ENCODE measurements at regions not wholly inside any gene's neighbourhood (a gene's known extent, or its start where the extent isn't known, plus 50 kb on each side); places are given as distances from the start of the nearest gene placed in this dataset.
A peak's percentile ranks its signal among the peaks of the same experiment; 100 is the strongest.

DNA sequence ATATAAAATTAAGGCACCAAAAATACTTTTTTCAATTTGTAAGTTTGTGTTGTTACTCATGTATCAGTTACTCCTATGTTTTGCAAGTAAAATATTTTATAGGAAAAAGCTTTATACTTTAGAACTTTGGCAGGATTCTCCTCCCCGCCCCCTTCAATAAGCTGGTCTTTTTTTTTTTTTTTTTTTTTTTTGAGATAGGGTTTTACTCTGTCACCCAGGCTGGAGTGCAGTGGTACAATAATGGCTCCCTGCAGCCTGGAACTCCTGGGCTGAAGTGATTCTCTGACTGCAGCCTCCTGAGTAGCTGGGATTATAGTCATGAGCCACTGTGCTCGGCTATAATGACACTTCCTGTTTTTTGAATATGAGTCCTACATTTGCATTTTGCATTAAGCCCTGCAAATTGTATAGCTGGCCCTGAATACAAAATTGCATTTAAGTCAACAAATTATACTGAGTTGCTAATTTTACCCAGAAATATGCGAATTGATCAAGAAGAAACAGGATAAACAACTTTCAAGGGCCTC lies 192.9 kb downstream of the PIK3R1 start:
- DNase-seq = no peak

- DNase-seq = no peak
Observed at GRCh38 chr5:68409259-68409658, 193.7 kb downstream of the PIK3R1 start.

DNA sequence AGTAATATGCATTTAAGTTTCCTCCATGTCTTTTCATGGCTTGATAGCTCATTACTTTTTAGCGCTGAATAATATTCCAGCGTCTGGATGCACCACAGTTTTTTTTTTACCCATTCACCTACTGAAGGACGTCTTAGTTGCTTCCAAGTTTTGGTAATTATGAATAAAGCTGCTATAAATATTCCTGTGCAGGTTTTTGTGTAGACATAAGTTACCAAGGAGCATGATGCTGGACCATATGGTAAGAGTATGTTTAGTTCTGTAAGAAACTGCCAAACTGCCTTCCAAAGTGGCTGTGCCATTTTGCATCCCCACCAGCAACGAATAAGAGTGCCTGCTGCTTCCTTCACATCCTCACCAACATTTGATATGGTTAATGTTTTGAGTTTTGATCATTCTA lies 195.6 kb downstream of the PIK3R1 start:
- no peak for DNase-seq

DNA sequence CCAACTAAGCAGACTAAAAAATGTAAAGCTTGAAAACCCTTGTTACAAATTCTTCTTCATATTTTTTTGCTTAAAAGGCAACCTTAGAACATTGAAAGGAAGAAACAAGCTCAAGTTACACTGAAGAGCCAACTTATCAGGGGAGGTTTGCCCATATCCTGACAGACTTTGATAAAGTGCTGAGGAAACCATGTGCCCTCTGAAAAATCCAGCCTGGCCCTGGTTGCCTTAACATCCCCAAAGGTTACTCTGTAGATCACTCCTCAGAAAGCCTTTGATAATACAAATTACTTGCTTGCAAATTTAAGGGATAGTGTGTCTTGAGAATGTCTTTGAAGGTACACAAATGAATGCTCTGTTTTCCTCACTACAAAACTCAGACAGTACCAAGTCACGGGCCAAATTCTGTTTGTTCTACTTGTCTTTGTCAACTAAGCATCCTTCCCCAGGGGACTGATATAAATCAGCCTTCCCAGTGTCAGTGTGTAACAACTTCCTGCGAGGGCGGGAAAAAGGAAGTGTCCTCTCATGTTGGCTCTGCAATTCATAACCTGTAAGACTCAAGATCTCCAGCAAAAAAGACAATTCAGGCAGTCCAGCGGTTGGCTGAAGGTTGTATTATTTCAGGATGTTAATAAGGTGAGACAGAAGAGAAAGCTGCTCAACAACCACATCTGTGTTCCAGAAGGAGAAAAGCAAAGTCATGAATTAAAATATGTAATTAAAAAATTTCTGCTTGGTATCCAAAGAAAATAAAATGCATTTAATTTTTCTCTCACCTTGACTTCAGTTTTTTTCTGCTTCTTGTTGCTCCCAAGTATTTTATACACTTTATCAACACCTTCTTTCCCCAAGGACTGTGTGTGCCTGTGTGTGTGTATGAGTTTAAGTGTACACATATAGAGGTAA lies 199.9 kb downstream of the PIK3R1 start:
- DNase-seq = no peak

DNA sequence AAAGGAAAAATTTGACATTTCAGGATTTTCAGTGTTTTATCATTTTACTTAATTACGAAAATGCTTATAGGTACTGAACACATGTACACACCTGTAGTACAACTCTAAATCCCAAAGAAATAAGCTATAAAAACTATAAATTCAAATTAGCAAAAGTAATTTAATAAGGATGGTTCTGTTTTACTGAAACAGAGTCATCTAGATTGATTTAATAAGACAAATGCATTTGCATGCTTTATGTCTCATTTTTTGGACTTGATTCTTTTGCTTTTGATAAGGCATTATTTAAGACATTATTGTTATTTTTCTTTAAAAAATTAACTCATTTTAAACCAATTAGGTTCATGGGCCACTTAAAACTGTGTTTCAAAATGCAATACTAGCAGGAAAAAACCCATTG lies 201.2 kb downstream of the PIK3R1 start:
- DNase-seq = no peak

GRCh38 chr5:68418201-68418600 lies 202.6 kb downstream of the PIK3R1 start:
- DNase-seq = no peak

- no peak for DNase-seq
Observed at GRCh38 chr5:68418680-68419079, 203.1 kb downstream of the PIK3R1 start.

GRCh38 chr5:68419081-68419636 lies 203.6 kb downstream of the PIK3R1 start:
- DNase-seq = no peak

- no peak for DNase-seq
Observed at GRCh38 chr5:68419637-68420452, 204.3 kb downstream of the PIK3R1 start.

GRCh38 chr5:68420476-68421344 lies 205.2 kb downstream of the PIK3R1 start:
- DNase-seq = no peak

- DNase-seq = no peak
Observed at GRCh38 chr5:68421485-68422220, 206.1 kb downstream of the PIK3R1 start.

- DNase-seq = no peak
Observed at GRCh38 chr5:68423154-68423811, 207.7 kb downstream of the PIK3R1 start.

DNA sequence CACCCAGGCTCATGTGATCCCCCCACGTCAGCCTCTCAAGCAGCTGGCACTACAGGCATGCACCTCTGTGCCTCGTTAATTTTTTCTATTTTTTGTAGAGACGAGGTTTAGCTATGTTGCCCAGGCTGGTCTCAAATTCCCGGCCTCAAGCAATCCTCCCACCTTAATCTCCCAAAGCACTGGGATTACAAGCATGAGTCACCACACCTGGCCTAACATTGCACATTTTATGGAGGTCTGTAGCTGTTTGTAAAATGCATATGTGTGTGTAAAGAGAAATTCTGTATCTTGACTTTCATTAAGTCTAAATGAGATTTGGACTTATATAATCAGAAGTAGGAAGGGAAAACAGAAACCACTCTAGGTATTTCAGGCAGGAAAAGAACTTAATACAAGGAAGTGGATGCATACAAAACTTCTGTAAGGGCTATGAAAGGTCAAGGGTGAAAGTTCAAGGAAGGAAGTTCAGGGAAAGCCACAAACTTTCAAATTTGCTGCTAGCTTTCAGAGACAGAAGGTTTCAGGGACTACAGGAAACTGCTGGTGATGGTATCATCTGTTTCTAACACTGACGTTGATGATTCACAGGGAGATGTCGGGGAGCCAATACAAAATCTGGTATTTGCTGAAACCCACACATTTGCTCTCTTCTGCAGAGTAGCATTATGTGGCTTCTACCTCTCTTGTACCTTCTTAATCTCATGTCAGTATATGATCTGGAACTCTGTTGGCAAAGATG lies 209.4 kb downstream of the PIK3R1 start:
- peak; percentile 5 for DNase-seq

GRCh38 chr5:68426586-68426985 lies 211.0 kb downstream of the PIK3R1 start:
- DNase-seq = no peak

GRCh38 chr5:68428231-68428811 lies 212.8 kb downstream of the PIK3R1 start:
- DNase-seq = no peak

DNA sequence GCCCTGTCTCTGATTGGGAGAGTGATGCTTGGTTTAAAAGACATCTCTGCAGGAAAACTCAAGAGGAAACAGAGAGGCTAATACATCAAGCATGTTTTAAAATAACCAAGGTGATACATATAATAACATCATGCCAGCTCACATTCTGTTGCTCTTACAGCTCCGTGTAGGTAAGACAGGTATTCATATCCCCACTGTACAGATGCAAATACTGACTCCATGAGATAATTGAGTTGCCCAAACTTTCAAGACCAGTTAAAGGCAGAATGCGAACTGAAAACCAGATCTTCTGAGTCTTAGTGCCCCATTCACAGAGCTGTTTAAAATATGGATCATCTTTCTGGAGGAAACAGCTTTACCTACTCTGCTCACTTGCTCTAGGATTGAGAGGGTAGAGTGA lies 214.0 kb downstream of the PIK3R1 start:
- no peak for DNase-seq

DNA sequence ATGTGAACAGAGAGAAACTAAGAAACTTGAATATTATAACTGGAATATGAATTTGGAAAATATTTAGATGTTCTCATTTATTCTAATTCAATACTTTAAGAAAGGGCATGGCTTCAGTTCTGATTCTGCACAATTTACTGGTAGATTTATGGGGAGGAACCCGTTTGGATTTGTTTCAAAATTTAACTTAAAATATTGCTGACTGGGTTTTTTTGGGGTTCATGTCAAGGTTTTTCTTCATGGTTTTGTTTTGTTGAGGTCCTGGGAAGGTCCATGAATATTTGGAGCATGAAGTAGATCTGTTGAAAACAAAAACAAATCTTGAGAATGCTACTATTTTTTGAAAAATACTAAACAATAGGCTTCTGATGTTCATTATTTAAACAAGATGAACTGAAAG lies 214.7 kb downstream of the PIK3R1 start:
- DNase-seq = no peak

DNA sequence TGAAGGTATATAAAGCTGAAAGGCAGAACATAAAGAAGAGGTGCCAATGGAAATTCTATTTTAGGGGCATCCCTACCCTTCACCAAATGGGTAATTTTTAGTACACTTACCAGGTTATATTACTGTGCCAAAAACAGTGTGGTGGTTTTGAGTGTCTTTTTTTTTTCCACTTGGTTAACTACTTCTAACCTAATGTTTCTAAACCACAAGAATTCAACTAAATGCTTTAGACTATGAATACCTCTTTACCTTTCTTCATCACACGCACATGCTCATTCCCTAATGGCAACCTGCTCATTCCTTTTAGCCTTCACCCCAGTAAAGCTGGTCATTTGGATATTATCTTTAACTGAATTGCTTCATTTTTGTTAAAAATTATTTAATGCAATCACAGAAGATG lies 215.6 kb downstream of the PIK3R1 start:
- DNase-seq = no peak

DNA sequence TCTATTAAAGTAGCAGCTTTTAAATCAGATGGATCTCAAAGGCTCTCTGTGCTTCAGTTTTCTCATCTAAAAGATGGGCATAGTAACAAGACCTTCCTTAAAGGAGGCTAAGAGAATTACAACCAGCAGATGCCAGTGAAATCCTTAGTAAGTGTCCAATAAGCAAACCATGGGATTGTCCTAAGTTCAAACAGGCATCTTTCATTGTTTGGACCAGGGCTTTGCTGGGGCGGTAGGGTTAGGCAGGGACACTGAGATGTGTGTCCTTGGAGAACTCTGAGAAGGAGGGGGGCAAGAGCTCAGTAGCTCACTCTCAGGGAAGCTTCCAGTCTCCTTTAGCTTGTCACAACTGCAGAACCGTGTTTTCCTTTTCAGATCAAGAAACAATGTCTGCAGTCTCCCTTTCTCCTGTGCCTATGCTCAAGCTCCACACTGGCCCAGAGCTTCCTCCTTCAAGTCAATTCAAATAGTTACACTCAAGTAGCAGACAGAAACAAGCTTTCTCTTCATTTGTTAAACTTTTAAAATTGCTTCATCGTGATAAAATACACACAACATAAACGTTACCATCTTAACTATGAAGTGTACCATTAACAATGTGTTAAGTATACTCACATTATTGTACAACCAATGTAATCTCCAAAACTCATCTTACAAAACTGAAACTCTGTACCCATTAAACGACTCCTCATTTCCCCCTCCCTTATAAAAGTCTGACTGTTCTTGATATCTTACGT lies 216.2 kb downstream of the PIK3R1 start:
- DNase-seq = no peak

All from effector CD4-positive, alpha-beta T cell (primary cell).